Left ventricle myocardium inferior (tissue), 1 donor: ENCODE measurements at regions not wholly inside any gene's neighbourhood (a gene's known extent, or its start where the extent isn't known, plus 50 kb on each side); places are given as distances from the start of the nearest gene placed in this dataset.
"Not testable (repeated sequence)": the region's sequence is repeated elsewhere in the genome, so short reads cannot be mapped to it uniquely, and the experiment has no call there.

Source experiments
- DNase-seq: peaks from one replicate; pipeline ENCODE4 v3.0.0-alpha.2; 2020
- H3K27ac ChIP-seq: fragments of 200-600 bp; replicated peaks from 2 replicates; pipeline ENCODE4 v1.8.0; 2021
- H3K27me3 ChIP-seq: fragments of 200-600 bp; 2 replicates; pipeline ENCODE4 v1.8.0; 2021; ENCODE audit warnings: low read depth
- H3K36me3 ChIP-seq: fragments of 200-600 bp; 2 replicates; pipeline ENCODE4 v1.8.0; 2021
- H3K4me1 ChIP-seq: fragments of 200-600 bp; 2 replicates; pipeline ENCODE4 v1.8.0; 2021
- H3K4me3 ChIP-seq: fragments of 200-600 bp; 2 replicates; pipeline ENCODE4 v1.8.0; 2021; ENCODE audit warnings: mild to moderate bottlenecking, moderate library complexity
- H3K9me3 ChIP-seq: fragments of 200-600 bp; replicated peaks from 2 replicates; pipeline ENCODE4 v1.8.0; 2021
- CTCF ChIP-seq: fragments of 200-600 bp; IDR thresholded peaks from 2 replicates; pipeline ENCODE4 v1.8.0; 2021; ENCODE audit warnings: antibody characterized with exemption, mild to moderate bottlenecking, borderline replicate concordance
- intact Hi-C: fragments of 100-400 bp; cut with micrococcal nuclease; formaldehyde crosslinking; loops from one replicate; pipeline ENCODE4 v1.11.0; 2022
- donor health status: DM: no; HTN: yes; CAD: no; lungs with severe emphysema.

- Histone ChIP-seq H3K27ac (peak overlapping the region; percentile 34), H3K4me1 (peaks cover 11% of the 10 kb centered on the region), H3K27me3 (no peaks in the 10 kb centered on the region), H3K36me3 (no peaks in the 10 kb centered on the region), H3K9me3 (peaks cover 27% of the 10 kb centered on the region), H3K4me3 (no peak overlapping the region)
- no peak for DNase-seq
- intact Hi-C loops: no loop called here
- TF ChIP-seq CTCF: no peak
Measured at GRCh38 chr12:87202189-87202588, 827.0 kb downstream of the C12orf50 start.

- H3K27ac ChIP-seq: peak overlapping the region; percentile 34
- H3K4me1 ChIP-seq: peaks cover 11% of the 10 kb centered on the region
- peaks cover 27% of the 10 kb centered on the region for H3K9me3 ChIP-seq
- TF ChIP-seq CTCF: no peak
- H3K4me3 ChIP-seq: no peak overlapping the region
- intact Hi-C loops: no loop called here
- no peak for DNase-seq
- H3K36me3 ChIP-seq: no peaks in the 10 kb centered on the region
- H3K27me3 ChIP-seq: no peaks in the 10 kb centered on the region
Measured at GRCh38 chr12:87201598-87201997, 827.6 kb downstream of the C12orf50 start.

- Histone ChIP-seq H3K27me3 (no peaks in the 10 kb centered on the region), H3K4me1 (peaks cover 11% of the 10 kb centered on the region), H3K4me3 (no peak overlapping the region), H3K36me3 (no peaks in the 10 kb centered on the region), H3K9me3 (peaks cover 21% of the 10 kb centered on the region), H3K27ac (peak overlapping the region; percentile 36)
- intact Hi-C loops: no loop called here
- no peak for TF ChIP-seq CTCF
- no peak for DNase-seq
Measured at GRCh38 chr12:87200289-87200979, 828.8 kb downstream of the C12orf50 start.

GRCh38 chr12:87198181-87198580 lies 831.0 kb downstream of the C12orf50 start:
- Histone ChIP-seq H3K4me1 (peaks cover 11% of the 10 kb centered on the region), H3K27ac (no peak overlapping the region), H3K9me3 (no peaks in the 10 kb centered on the region), H3K4me3 (no peak overlapping the region), H3K36me3 (no peaks in the 10 kb centered on the region), H3K27me3 (no peaks in the 10 kb centered on the region)
- intact Hi-C loops: no loop called here
- TF ChIP-seq CTCF: no peak
- DNase-seq: no peak

GRCh38 chr12:87196321-87196720 lies 832.9 kb downstream of the C12orf50 start:
- intact Hi-C loops: no loop called here
- Histone ChIP-seq H3K36me3 (no peaks in the 10 kb centered on the region), H3K9me3 (no peaks in the 10 kb centered on the region), H3K4me1 (no peaks in the 10 kb centered on the region), H3K27ac (no peak overlapping the region), H3K27me3 (no peaks in the 10 kb centered on the region), H3K4me3 (no peak overlapping the region)
- no peak for TF ChIP-seq CTCF
- DNase-seq: no peak

- H3K36me3 ChIP-seq, intact Hi-C loops, H3K4me3 ChIP-seq, H3K27me3 ChIP-seq, H3K9me3 ChIP-seq, H3K4me1 ChIP-seq, H3K27ac ChIP-seq, DNase-seq: not testable (repeated sequence)
Measured at GRCh38 chr12:87194389-87194788, 834.8 kb downstream of the C12orf50 start.
